ENCODE measurements at regions not wholly inside any gene's neighbourhood (a gene's known extent, or its start where the extent isn't known, plus 50 kb on each side); places are given as distances from the start of the nearest gene placed in this dataset.

- no peak for TF ChIP-seq POLR2A (IDR thresholded peaks at IDR 0.05; ENCODE audit: low read depth, low read length)
- FAIRE-seq (no peak), DNase-seq (ENCODE audit: insufficient read length, low spot score) (no peak)
Observed at GRCh38 chr21:35703704-35704103, 356.6 kb downstream of the SETD4 start.

GRCh38 chr21:35699361-35699760, 361.0 kb downstream of the SETD4 start:
- FAIRE-seq (no peak), DNase-seq (ENCODE audit: insufficient read length, low spot score) (no peak)
- TF ChIP-seq POLR2A (IDR thresholded peaks at IDR 0.05; ENCODE audit: low read depth, low read length): no peak

- FAIRE-seq: no peak
- no peak for TF ChIP-seq POLR2A (IDR thresholded peaks at IDR 0.05; ENCODE audit: low read depth, low read length)
- no peak for DNase-seq (ENCODE audit: insufficient read length, low spot score)
Observed at GRCh38 chr21:35697321-35697808, 363.0 kb downstream of the SETD4 start.

- no peak for TF ChIP-seq POLR2A (IDR thresholded peaks at IDR 0.05; ENCODE audit: low read depth, low read length)
- DNase-seq (ENCODE audit: insufficient read length, low spot score) (no peak), FAIRE-seq (no peak)
Observed at GRCh38 chr21:35696644-35697043, 363.7 kb downstream of the SETD4 start.

GRCh38 chr21:35692311-35692710, 368.0 kb downstream of the SETD4 start:
- DNase-seq (ENCODE audit: insufficient read length, low spot score) (no peak), FAIRE-seq (no peak)
- no peak for TF ChIP-seq POLR2A (IDR thresholded peaks at IDR 0.05; ENCODE audit: low read depth, low read length)

GRCh38 chr21:35690436-35690835, 369.9 kb downstream of the SETD4 start:
- no peak for FAIRE-seq
- no peak for TF ChIP-seq POLR2A (IDR thresholded peaks at IDR 0.05; ENCODE audit: low read depth, low read length)
- no peak for DNase-seq (ENCODE audit: insufficient read length, low spot score)

- no peak for FAIRE-seq
Observed at GRCh38 chr21:35686156-35686555, 374.2 kb downstream of the SETD4 start.

GRCh38 chr21:35683664-35684304, 376.5 kb downstream of the SETD4 start:
- TF ChIP-seq POLR2A (IDR thresholded peaks at IDR 0.05; ENCODE audit: low read depth, low read length): no peak
- DNase-seq (ENCODE audit: insufficient read length, low spot score): no peak
- FAIRE-seq: no peak

More at GRCh38 chr21:35686156-35686555, 374.2 kb downstream of the SETD4 start:
- no peak for DNase-seq (ENCODE audit: insufficient read length, low spot score)
- TF ChIP-seq POLR2A (IDR thresholded peaks at IDR 0.05; ENCODE audit: low read depth, low read length): no peak

GRCh38 chr21:35682904-35683549, 377.3 kb downstream of the SETD4 start:
- no peak for FAIRE-seq
- no peak for TF ChIP-seq POLR2A (IDR thresholded peaks at IDR 0.05; ENCODE audit: low read depth, low read length)
- no peak for DNase-seq (ENCODE audit: insufficient read length, low spot score)

- TF ChIP-seq POLR2A (IDR thresholded peaks at IDR 0.05; ENCODE audit: low read depth, low read length): no peak
- DNase-seq (ENCODE audit: insufficient read length, low spot score) (no peak), FAIRE-seq (no peak)
Observed at GRCh38 chr21:35681946-35682345, 378.4 kb downstream of the SETD4 start.

GRCh38 chr21:35679076-35679475, 381.2 kb downstream of the SETD4 start:
- DNase-seq (ENCODE audit: insufficient read length, low spot score) (no peak), FAIRE-seq (no peak)
- no peak for TF ChIP-seq POLR2A (IDR thresholded peaks at IDR 0.05; ENCODE audit: low read depth, low read length)

GRCh38 chr21:35678393-35678792, 381.9 kb downstream of the SETD4 start:
- DNase-seq (ENCODE audit: insufficient read length, low spot score): no peak
- TF ChIP-seq POLR2A (IDR thresholded peaks at IDR 0.05; ENCODE audit: low read depth, low read length): no peak
- no peak for FAIRE-seq

- no peak for DNase-seq (ENCODE audit: insufficient read length, low spot score)
- no peak for FAIRE-seq
- no peak for TF ChIP-seq POLR2A (IDR thresholded peaks at IDR 0.05; ENCODE audit: low read depth, low read length)
Observed at GRCh38 chr21:35677298-35677841, 383.0 kb downstream of the SETD4 start.

GRCh38 chr21:35674895-35675470, 385.3 kb downstream of the SETD4 start:
- TF ChIP-seq POLR2A (IDR thresholded peaks at IDR 0.05; ENCODE audit: low read depth, low read length): no peak
- DNase-seq (ENCODE audit: insufficient read length, low spot score) (no peak), FAIRE-seq (no peak)
